HT-29 (cell line): ENCODE measurements at regions not wholly inside any gene's neighbourhood (a gene's known extent, or its start where the extent isn't known, plus 50 kb on each side); places are given as distances from the start of the nearest gene placed in this dataset.

Experiments
- DNase-seq: peaks from one replicate; pipeline ENCODE4 v3.0.0-alpha.2; 2015; ENCODE audit warnings: low spot score

DNA sequence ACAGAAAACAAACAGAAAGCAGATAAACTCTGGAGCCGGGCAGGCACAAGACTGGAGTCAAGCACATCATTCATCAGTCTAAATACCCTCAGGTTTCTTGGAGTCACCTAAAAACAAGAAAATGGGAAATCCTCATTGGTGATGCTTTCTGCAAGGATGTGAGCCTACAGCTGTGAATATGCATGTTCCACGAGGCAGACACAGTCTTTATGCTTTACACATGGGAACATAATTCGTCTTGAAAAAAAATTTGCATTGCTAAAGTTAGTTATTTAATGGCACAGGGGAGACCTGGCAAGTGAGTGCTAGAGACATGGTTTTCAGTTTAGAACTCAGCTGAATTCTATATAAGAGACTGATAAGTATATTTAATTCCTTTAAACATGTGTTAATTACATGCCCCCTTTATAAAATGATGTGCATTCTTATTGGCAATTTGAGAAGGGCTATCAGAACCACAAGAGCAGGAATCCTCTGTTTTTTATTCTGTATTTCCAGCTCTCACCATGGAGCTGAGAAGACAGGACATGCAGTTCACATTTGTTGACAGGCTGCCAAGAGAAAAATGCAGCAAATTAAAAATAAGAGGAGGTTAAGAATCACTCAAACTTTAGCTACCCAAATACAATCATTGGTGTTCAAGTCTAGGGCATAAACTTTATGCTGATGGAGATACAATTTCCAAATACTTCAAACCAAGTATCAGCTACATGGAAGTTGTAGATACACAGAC lies 438.0 kb upstream of the MPDZ start:
- DNase-seq = no peak

DNA sequence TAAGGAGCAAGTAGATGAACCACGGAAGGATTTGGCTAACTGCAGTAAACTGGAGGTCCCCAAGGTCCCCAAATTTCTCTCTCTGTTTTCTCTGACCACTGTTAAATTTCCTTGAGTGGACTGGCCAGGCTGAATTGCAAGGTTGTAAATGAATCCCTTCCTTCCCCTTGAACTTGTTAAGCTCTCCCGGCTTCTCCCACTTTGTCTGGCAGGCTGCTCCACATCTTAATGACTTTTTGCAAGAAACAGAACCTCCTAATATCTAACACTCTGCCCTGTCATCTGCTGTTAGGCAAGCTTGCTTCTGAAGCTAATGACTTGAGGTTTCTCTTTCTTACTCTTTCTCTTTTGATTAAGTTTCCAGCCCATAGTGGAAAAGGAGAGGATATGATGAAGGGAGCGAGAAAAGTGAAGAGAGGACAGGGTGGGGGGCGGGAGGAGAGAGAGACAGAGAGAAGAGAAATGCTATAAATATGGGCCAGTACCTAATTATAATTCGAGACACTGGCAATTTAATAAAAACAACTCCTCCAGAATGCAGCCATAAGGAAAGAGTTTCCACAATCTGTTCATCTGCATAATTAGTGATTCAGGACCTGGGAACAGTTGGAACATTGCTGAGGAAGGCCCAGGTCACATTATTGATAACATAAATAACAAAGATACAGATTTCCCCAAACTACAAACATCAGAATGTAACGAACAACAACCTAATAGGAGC lies 437.3 kb upstream of the MPDZ start:
- DNase-seq = no peak

DNA sequence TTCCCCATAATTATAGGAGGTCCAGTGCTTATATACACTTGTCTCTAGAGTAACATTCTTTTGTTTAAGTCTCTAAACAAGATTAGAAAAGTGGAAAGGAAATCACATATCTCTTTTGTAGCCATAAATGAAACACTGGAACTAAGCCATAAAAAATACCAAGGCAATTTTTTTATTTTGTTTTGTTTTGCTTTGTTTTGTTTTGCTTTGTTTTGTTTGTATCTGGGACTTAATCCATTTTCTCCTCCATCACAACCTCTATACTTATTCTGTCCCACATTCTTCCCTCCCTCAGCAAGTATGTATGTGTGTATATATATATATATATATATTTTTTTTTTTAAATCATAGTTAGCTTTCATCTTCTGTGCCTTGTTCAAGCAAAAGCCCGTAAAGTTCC lies 436.6 kb upstream of the MPDZ start:
- DNase-seq = no peak

DNA sequence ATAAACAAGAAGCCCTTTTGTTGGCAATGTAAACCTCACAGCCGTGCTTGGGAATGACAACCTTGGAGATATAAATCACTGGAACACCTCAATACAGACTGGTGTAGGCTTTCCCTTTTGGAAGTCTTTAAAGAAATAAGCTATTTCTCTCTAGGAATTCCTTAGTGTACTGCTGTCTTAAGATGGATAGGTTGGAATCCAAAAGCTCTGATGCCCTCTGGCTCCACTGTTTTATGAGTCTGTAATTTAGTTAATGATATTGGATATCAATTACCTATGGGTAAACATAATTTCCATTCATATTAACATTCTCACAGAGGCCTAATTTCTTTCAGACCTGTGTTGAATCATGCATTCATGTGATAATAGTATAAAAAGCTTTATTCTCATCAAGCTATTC lies 435.9 kb upstream of the MPDZ start:
- no peak for DNase-seq

DNA sequence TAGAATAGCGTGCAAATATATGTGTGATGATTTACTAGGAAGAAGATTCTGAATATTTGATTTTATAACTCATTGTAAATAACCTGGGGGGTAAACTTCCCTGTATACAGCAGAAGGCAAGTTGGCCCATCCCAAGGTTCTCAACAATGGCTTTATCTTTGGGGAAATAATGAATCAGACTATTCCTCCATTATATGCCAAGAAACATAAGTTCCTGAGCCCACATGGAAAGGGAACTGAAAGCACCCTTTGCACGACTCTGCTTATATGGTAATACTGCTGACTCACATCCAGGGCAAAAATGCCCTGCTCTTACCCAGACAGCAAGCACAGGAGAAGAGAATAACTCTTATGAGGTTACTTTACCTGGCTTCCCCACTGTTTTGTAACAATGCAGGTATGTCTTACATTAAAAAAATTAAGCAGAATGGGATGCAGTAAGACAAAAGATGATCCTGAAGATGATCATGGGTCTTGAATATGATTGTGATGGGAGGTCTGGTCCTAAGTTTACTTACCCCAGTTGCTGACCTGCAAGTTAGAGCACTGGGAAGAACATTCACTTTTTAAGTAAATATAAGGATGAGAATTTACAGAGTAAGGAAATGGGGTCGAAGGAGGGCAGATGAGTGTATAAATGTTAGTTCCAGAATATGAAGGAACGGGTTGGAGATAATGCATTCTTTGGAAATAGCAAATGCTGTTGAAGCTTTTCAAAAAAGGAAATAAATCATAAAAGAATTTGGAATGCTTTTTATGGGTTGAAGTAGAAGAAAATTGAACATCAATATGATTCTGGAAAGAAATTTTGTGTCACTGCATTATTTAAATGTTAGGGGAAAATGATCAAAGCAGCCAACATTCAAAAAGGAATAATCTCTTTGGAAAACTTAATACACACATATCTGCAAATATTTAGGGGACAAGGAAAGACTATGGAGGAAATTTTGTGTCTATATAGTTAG lies 428.4 kb upstream of the MPDZ start:
- DNase-seq = no peak

DNA sequence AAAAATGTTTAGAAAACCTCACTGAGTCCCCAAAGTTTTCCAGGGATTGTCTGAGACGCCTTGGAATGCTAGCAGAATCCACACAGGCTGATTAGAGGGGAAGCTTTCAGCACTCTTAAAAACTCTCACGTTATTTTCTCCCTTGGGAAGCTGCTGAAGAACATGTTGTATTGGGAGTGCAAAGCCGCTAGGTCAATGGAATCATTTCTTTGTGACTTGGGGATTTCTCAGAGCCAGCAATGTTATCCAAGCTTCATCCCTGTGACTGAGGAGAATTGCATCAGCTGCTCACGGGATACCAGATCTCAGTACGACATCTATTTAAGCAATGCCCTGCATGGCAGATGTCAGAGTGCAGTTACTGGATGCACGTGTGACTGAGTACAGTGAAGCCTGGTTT lies 426.4 kb upstream of the MPDZ start:
- no peak for DNase-seq

DNA sequence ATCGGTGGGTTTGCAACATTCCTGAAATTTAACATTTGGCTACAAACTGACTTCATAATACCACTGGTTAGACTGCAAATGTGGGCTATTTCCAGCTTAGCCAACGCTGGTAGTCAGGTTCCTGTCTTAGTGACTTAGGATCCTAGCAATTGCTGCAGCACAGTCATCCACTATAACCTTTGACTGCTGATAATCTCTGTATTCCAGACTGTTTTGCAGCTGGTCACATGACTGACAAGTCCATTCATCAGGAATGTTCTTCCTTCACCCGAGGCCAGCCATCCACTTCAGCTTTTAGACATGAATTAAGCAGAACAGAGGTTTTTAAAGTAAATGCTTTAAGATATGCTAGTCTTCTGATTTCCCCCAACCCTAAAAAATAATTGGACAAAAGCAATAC lies 425.9 kb upstream of the MPDZ start:
- no peak for DNase-seq

DNA sequence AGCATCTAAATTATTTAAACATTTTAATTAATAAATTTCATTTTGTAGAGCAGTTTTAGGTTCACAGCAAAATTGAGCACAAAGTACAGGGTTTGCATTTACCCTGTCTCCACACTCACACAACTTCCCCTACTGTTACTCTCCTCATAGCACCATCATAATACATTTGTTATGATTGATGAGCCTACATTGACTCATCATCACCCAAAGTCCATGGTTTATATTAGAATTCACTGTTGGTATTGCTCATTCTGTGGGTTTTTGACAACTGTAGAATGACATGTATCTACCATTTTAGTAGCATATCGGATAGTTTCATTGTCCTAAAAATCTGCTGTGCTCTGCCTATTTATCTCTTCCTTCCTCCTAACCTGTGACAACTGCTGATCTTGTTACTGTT lies 411.1 kb upstream of the MPDZ start:
- no peak for DNase-seq

DNA sequence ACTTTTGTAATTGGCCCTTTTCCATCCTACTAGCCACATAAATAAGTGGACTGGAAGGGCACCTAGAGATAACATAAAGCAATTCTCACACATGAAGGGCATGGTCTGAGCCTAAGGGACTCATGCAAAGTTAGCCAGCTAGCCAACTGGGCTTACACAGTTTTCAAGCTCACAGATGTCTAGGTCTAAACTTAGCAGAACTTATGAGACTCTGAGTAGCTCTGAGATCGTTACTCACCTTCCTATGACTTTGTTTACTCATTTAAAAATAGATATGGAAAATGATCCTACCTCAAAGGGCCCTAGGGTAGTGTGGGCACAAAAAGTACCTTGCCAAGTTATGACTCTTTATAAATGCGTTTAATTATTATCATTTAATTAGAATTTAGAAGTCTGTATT lies 410.4 kb upstream of the MPDZ start:
- DNase-seq = no peak

DNA sequence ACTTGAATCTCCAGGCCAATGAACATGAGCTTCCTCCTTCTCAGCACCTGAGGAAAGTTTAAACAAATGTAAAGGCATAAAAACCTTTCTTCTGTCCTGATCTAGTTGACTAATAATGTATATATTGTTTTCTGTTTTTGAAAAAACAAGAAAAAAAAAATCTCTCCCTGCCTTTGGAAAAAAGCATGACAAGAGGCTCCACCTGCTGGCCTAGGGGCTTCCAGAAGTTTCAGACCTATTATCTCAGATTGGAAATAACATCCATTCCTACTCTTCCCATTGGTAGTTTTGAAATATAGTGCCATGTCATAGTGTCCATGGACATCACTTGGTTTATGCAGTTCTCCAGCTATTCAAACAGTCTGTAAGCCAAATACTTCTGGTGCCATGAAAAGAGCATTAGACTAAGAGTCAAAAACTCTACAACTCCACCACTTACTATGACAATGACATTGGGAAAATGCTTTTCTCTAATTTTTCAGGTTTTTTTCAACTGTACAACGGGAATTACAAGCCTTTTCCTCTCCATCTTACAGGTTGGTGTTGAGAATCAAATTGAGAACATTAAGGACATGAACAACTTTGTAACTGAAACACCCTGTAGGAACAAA lies 409.6 kb upstream of the MPDZ start:
- DNase-seq = peak; percentile 19

DNA sequence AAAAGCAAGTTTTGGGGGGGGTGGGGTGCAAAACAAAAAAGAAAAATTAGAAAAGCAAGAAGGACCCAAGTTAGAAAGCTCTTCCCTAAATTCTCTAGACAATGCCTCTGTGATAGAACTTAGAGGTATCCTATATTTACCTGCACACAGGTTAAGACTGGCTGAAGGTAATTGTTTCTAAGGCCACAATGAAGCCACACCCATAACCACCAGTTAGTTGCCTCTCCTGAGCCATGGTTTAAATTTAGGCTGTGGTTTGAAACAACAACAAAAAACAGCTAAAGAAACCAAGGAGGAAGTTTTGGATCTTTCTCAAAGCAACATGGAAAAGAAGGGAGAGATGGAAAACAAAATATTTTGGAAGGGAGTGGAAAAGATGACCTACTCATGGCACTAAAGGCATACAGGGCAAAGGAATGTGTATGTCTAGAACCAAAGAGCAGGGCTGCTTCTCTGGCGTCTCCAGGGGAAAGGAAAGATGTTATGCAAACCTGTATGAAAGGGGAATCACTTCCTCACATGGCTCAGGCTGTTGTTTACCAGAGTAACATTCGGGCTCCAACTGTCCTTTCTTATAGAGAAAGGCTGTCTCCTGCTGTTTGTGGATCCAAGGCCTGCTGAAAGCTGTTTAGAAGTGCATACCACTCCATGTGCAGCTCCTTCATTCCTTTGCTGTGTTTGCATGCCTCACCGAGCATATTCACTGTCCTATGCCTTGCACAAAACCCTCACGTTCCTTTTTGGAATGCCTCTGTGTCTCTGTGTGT lies 408.9 kb upstream of the MPDZ start:
- DNase-seq = no peak

DNA sequence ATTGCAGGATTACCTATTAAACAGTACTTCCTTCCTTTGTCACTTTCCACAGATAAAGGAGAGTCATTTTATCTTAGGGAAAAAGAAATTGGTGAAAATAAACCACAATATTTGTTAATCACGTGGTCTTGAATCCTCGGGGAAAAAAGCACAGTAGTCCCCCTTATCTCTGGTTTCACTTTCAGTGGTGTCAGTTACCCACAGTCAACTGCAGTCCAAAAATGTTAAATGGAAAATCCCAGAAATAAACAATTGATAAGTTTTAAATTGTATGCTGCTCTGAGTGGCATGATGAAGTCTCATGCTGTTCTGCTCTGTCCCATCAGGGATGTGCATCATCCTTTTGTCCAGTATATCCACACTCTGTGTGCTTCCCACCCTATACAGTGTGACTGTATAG lies 405.2 kb upstream of the MPDZ start:
- DNase-seq = no peak

DNA sequence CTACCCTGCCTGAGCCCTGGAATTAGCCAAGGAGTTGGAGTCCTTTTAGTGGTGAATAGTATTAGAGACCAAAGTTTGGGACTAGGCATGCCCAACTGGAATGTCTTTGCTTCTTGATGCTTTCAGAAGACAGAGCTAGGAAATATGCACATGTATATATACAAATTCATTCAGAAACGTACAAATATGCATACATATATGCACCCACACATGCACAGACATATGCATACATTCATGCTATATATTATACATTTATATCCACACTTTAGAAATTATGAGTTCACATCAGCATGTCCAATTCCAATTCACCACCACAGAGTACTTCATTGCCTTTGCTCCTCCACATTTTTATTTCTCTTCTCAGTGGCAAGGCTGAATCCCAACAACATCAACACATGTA lies 398.3 kb upstream of the MPDZ start:
- DNase-seq = no peak

DNA sequence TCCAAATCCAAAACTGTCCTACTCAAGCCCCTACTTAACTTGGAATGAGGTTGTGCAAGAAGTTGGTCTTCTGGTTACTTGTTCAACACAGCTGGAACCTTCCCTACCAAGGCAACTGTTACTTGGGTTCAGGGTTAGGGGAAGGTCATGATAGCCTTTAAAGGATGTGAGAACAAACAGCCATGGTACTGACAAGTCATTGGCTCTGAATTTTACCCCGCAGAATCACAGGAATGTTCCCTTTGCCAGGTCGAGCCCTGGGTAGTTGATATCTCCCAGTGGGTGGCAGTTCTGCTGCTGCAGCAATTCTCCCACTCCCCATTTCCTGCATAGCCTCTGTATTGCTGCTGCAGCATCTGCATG lies 396.1 kb upstream of the MPDZ start:
- no peak for DNase-seq

DNA sequence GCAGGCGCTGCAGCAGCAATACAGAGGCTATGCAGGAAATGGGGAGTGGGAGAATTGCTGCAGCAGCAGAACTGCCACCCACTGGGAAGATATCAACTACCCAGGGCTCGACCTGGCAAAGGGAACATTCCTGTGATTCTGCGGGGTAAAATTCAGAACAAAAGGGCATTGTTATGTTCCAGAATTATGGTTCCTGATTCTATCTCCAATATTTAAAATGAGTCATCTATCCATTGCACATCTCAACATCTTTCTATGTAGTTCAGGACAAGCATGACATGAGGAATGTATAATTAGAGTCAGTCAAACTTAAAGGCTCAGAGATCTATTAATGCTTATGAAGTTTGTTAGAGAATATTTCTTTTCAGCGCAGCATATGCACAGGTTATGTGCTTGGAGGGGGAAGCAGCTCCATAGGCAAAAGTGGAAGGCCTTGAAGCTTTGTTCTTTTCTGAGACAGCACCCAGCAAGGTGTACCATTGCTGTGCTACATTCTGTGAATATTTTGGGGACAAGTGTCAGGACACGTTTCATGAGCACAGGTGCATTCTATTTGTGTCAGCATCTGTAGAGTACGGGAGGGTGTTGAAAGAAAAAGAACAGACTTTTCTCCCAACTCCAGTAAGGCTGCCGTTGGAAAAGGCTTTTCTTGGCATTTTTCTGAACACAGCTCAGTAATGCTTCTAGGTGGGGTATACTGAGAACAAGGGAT lies 395.6 kb upstream of the MPDZ start:
- DNase-seq = no peak

DNA sequence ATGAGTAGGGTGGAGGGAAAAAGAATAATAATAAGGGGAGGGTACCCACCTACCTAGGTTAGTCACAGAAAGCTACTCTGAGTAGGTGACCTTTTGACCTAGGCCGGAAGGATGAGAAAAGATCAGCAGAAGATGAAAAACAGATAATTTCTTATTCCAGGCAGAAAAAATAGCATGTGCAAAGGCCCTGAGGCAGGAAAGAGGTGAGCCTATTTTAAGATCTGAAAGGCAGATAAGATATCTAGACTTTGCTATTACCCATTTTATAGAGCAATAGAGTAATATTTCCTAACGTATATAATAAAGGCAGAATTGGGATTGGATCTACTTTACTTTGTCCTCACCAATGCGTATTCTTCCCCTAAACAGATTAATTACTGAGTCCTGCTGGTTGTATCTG lies 393.9 kb upstream of the MPDZ start:
- DNase-seq = no peak

DNA sequence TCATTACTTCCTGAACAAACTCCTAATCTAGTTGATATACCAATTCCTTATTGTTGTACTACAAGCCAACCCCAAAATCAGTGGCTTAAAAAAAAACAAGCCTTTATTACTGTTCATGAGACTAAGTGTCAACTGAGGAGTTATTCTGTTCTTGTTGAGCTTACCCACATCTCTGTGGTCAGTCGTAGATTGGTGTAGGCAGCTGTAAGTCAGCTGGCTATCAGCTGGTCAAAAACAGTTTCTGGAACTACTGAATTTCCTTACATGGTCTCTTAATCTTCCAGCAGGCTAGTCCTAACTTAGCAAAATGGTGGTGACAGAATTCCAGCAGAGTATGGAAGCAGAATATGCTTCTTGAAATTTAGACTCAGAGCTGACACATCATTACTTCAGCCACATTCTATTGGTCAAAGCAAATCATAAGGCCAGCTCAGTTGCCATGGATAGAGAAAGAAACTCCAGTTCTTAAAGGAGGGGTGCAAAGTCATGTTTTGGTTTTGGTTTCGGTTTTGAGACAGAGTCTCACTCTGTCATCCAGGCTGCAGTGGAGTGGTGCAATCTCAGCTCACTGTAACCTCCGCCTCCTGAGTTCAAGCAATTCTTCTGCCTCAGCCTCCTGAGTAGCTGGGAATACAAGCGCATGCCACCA lies 386.1 kb upstream of the MPDZ start:
- DNase-seq = no peak

DNA sequence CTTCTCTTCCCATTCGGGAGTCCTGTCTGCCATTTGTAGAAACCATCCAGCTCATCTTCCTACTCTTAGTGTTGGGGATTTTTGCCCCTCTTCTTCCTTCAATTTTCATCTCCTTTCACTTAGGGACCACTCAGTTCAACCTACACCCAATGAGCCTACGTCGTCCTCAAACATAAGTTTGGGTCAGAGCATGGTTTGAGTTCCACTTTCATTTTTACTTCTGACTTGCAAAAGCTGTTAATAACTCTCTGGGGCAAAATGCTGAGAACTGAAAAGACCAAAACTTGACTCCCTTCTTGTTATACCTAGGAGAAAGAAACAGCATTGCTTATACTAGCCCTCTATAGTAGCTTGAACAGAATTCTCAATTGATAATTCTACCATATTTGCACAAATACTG lies 381.5 kb upstream of the MPDZ start:
- no peak for DNase-seq

DNA sequence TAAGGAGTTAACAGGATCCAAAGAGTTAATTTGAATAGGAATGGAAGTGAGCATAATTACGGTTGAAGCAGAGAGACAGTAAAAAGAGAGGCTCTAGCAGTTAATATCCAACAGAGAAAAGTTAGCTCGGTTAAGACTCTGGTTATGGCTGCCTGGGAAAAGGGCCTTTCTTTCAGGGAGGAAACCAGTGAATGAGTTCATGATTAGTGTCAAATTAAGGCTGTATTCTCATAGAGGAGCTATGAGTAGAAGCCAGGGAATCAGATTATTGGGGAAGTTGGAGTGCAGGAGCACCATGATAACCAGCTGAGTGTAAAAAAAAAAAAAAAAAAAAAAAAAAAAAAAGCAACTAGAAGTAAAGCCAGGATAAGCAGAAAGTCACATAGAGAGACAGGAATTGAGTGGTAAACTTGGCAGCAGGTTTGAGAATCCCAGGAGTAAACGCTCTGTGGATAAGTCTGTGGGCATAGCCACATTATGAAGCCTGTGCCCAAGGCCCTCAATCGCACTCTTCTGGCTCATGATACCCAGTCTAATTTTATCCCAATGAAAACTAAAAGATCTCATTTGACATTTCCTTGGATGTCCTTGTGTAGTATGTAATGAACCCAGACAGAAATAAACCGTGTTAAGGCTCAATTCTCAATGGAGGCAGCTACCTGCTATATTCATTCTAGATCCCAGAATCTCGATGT lies 372.6 kb upstream of the MPDZ start:
- no peak for DNase-seq
